SK-MEL-5 (cell line): ENCODE measurements at regions not wholly inside any gene's neighbourhood (a gene's known extent, or its start where the extent isn't known, plus 50 kb on each side); places are given as distances from the start of the nearest gene placed in this dataset.
"Not testable (repeated sequence)": the region's sequence is repeated elsewhere in the genome, so short reads cannot be mapped to it uniquely, and the experiment has no call there.

ENCODE experiments used
- DNase-seq: peaks from one replicate; pipeline ENCODE4 v3.0.0-alpha.2; 2016; ENCODE audit warnings: low read depth, low spot score
- in situ Hi-C: cut with HindIII; loops from 2 replicates; pipeline ENCODE4 v1.10.0; 2016; ENCODE audit warnings: low sequenced_read_pairs, high pct_unique_total_duplicates, low pct_unique_long_range_greater_than_20kb

DNA sequence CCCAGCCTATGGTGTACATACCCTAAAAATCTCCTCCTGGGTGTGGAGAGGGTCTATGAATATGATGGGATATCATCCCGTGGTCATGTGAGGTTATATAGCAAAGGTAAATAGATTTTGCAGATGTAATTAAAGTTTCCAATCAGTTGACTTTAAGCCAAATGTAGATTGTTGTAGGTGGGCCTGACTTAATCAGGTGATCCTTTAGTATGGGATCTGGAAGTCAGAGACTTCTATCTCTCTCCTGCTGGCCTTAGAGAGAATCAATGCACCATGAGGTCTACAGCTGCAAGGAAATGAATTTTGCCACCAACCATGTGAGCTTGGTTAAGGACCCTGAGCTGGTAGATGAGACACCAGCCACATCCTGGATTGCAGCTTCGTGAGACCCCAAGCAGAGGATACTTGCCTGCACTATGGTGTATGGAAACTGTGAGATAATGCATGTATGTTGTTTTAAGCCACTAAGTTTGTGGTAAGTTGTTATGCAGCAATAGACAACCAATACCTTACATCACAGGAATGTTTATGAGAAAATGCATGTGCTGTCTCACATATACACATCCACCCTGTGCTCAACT, 137.1 kb upstream of the SLC6A11 start:
- in situ Hi-C loops, result no loop called here
- no peak for DNase-seq

DNA sequence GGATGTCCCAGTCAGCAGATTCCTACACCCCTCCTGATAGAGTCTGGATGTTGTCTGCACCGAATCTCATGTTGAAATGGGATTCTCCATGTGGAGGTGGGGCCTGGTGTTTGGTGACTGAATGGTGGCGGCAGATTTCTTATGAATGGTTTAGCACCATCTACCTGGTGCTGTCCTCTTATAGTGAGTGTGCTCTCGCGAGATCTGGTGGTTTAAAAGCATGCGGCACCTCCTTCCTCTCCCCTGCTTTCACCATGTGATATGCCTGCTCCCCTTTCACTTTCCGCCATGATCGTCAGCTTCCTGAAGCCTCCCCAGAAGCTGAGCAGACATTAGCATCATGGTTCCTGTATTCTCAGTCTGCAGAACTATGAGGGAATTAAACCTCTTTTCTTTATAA, 135.2 kb upstream of the SLC6A11 start:
- no peak for DNase-seq
- in situ Hi-C loops, result no loop called here

DNA sequence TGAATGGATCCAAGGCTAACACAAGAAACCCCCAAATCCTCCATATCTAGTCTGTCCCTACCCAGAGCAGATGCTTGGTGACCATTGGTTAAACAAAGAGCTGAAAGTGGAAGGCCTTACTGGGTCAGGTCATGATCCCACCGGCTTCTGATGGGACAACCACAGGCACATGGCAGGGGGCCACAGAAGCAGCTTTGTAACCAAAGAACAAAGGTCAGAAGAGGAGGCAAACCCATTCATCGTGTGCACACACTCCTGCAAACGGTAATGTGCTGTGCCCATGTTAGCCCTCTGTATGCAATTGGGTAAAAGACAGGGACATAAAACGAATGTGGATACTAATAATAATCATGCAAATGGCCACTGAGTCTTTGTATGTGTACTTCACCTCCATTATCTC, 133.3 kb upstream of the SLC6A11 start:
- in situ Hi-C loops, result no loop called here
- DNase-seq, result no peak

DNA sequence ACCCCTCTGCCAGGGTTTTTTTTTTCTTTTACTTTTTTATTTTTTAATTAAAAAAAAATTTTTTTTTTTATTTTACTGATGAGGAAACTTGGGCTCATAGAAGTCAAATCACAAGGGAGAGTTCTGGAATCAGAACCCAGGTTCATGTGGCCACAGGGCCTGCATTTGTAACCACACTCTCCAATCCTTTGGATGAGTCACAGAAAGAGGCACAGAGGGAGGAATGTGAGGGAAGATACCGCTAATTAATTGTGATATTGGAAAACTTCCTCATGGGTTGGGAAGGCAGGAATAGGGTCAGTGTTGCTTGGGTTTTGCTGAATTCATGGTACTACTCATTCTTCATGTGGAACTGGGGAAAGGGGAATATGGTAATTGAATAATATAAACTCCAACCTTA, 132.9 kb upstream of the SLC6A11 start:
- in situ Hi-C loops, result no loop called here
- DNase-seq, result no peak

DNA sequence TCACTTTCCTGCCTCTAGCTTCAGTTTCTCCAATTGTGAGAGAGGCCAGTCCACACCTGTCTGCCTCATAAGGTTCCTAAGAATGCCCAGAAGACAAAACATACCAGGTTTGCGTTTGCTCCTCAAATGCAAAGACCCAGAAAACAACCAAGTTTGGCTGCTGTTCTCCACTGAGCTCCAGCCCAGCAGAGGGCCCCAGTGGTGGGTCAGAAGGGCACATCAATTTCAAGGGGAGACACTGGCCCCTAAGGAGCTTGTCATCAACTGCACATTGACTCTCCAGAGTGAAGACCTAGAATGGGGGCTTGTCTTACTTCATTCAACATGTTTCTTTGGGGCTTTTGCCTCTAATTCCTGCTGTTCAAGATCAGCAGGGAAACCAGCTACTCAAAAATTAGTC, 127.9 kb upstream of the SLC6A11 start:
- DNase-seq, result no peak
- in situ Hi-C loops, result no loop called here

DNA sequence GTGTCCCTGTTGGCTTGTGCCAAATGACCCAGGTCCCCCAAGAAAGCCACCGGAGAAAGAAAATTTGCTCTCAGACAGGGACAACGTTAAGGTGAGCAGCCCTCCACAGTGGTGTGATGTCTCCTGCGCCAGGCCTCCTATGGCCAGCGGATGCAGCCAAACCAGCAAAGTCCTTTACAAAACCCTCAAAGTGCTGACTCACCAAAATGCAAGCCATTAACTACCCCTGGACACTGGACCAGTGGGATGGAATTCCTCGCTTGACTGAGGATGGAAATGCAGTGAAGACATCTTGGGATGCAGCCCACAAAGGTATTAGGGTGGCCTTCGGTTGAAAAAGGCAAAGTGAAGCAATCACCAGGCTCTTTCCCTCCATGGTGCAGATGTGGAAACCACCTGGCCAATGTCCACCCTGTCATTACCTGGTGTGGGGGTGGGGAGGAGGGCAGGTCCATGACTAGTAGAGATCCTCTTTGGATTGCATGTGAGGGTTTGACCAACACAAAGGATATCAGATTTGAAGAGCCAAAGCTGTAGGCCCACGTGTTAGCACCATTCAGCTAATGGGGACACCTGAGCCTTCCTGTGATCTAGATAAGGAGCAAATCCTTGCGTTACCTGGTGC, 127.4 kb upstream of the SLC6A11 start:
- DNase-seq, result no peak
- in situ Hi-C loops, result no loop called here

DNA sequence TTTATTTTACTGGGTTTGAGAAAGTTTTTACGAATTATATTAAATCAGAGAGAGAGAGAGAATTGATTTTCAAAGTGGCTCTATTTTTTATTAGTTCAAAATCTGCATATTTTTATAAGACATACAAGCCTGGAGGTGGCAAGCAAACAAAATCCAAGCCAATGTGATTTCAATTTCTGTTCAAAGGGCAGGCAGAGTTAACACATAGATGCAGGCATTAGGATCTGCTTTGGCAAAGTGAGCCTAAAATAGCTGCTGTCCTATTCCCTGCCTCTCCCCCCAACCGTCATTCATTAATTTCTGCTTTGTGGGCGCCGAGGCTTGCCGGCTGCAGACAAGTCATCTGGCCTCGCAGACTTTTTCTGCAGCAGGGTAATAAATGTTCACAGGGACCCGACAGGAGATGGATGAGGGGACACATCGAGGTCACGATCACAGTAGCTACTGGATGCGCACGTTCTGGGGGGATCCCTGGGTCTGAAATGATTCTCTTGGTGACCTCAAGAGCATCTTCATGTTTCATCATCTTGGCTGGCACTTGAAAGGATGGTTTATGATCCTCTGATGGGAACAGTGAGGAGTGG, 123.9 kb upstream of the SLC6A11 start:
- DNase-seq, result no peak
- in situ Hi-C loops, result no loop called here

DNA sequence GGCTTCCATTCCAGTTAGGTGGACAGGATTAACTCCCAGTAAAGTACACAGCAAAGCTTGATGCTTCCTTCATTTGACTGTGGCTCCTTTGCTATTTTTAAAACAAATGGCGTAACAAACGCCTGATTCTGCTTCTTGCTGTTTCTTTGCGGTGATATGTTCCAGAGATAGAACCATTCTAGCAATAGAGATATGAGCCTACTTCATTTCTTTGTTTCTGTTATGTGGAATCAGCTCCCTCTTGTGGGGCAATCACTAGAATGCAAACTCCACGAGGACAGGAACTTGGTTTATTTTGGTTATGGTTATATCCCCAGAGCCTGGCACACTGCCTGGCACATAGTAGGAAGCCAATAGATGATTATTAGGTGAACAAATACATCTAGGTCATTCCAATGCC, 122.6 kb upstream of the SLC6A11 start:
- no peak for DNase-seq
- in situ Hi-C loops, result no loop called here

DNA sequence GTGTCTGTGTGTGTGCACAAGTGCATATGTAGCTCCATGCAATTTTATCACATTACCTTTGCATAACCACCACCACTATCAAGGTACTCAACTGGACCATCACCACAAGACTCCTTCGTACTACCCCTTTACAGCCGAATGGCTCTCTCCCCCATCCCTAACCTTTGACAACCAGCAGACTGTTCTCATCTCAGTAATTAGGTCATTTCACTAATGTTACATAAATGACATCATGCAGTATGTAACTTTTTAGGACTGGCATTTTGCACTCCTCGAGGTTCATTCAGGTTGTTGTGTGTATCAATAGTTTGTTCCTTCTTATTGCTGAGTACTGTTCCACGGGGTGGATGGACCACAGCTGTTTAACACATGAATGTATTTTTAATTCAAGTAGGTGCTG, 121.8 kb upstream of the SLC6A11 start:
- in situ Hi-C loops, result no loop called here
- no peak for DNase-seq

DNA sequence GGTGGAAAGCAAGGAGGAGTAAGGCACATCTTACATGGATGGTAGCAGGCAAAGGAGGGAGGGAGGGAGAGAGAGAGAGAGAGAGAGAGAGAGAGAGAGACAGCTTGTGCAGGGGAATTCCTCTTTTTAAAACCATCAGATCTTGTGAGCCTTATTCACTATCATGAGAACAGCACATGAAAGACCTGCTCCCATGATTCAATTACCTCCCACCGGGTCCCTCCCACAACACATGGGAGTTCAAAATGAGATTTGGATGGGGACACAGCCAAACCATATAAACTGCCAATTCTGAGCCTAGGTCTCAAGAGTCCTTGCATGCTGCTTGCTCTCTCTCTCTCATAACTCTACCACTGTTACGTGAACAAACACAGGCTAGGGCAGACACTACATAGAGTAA, 120.8 kb upstream of the SLC6A11 start:
- in situ Hi-C loops, DNase-seq: not testable (repeated sequence)

DNA sequence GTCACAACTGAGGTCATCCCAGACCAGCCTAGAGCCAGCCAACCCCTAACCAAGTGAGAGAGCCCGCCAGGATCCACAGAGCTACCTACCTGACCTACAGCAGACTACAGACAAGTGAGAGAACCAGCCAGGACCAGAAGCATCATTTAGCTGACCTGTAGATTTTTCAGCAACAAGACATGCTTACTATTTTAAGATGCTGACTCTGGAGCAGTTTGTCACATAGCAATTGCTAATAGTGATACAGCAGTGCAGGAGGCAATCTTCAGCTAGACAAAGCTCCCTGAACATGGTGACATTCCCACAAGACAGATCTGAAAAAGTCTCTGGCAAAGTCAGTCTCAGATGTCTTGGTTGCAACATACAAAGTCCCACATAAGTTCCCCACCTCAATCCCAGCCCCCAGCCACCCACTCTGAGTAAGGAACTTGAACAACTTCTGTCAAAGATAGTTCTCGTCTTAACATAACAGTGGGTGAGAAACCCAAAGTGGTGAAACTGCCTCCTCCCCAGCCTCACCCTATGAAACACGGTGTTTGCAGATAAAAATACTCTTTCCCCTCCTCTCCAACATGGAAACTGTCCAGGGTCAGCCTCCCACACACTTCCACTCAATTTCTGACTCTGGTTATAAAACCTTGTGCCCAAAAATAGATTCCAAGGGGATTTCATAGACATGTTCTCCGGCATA, 120.3 kb upstream of the SLC6A11 start:
- DNase-seq, result no peak
- in situ Hi-C loops, result no loop called here

DNA sequence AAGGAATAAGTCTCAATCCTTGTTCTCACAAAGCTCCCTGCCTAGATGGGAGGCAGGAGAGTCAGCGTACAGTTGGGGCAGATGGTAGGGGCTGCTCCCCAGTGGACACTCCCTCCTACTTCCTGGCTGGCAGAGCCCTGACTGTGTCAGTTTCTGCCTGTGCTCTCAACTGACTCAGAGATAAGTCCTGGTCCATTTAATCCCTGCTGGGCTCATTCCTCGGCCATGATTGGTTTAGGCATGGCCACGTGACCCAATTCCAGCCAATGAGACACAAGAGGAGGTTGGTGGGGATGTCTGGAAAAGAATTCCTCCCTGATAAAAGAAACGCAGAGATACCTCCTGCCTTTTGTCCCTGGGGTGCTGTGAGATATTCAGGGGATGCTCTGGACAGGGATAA, 118.1 kb upstream of the SLC6A11 start:
- peak; percentile 10 for DNase-seq
- in situ Hi-C loops, result no loop called here

DNA sequence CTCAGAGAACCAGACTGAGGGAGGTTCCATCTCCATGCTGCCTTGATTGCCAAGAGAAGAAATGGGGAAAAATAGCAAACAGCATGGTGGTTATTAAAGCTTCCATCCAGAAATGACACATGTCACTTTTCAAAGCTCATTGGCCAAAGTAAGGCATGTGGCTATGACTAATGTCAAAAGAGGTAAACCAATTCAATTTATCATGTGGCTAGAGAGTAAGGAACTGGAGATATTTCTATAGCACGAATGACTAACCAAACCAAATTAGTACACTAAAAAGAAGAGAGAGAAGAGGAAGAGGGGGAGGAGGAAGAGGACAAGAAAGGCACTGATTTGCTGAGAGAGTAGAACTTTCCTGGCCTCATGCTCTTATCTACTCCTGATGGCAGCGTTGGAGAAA, 115.2 kb upstream of the SLC6A11 start:
- in situ Hi-C loops, result no loop called here
- DNase-seq, result no peak

DNA sequence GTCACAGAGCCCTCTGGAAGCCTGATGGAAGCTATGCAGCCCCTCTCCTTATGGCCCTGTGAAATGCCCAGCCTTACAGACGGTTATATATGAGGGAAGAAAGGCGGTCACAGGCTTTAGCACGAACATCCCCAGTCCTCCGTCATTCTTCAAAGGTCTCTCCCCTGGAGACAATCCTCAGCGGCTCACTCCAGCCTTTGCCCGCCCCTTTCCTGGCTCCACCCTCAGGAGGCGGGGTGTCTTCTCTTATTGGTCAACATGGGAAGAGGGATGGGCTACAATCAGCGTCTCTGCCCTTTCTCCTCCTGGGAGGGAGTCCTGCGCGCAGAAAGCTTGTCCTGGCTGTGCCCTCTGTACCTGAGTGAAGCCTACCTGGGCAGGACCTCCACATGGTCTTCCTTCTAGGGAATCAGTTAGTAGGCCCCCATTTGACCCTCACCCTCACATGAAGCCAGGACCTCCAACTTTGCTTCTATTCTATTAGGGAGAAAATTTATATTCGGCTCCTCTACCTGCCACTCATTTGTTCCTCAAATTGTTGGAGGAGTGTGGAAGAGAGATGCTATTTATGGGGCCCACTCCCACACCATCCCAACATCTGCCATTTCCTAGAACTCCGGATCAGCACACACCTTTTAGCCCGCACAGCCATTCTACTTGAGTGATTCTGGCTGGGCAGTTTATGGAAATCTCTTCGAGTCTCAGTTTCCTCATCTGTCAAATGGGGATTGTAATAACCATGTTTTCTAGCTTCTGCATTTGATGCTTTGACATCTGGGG, 112.9 kb upstream of the SLC6A11 start:
- peak; percentile 67 for DNase-seq
- in situ Hi-C loops, result no loop called here

DNA sequence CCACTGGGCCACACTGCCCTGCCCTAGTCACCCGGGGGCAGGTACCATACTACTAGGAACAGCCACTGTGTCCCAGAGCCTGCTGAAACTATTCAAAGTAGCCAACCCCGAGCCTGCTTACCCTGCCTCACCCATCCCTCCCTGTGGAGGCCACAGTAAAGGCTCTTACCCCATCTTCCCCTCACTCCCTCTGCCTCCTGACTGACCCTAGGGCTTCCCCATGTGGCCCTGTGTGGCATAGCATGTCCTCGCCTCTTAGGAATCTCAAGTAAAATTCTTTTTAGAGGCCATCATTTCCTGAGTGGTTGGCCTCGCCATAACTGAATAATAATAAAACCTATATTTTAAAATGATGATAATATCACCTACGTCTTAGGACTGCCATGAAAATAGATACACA, 112.2 kb upstream of the SLC6A11 start:
- peak; percentile 38 for DNase-seq

DNA sequence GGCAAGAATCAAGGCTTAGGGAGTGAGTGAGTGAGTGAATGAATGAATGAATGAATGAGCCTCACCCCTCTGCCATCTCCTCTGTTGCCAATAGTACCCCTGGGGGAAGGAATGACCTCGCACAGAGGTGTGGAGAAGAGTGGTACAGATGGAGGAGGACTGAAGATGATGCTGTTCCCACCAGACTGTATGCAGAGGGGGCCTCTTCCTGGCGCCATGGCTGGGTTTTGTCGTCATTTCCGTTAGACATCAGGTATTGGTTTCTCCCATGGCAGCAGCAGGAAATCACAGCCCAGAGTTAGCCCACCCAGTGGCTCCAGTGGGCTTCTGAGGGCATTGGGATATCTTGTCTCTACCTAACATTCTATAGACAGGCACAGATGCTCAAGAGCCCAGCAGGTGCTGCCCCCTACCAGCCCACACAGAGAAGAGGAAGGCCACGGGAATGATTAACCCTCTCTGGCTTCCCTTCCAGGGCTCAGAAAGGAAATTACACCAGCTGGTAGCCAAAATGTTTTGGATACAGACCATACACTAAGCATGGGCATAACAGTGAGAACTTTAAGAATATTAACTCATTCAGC, 109.8 kb upstream of the SLC6A11 start:
- in situ Hi-C loops, result no loop called here
- DNase-seq, result no peak

More for the DNA sequence above, 112.2 kb upstream of the SLC6A11 start:
- in situ Hi-C loops, result no loop called here

DNA sequence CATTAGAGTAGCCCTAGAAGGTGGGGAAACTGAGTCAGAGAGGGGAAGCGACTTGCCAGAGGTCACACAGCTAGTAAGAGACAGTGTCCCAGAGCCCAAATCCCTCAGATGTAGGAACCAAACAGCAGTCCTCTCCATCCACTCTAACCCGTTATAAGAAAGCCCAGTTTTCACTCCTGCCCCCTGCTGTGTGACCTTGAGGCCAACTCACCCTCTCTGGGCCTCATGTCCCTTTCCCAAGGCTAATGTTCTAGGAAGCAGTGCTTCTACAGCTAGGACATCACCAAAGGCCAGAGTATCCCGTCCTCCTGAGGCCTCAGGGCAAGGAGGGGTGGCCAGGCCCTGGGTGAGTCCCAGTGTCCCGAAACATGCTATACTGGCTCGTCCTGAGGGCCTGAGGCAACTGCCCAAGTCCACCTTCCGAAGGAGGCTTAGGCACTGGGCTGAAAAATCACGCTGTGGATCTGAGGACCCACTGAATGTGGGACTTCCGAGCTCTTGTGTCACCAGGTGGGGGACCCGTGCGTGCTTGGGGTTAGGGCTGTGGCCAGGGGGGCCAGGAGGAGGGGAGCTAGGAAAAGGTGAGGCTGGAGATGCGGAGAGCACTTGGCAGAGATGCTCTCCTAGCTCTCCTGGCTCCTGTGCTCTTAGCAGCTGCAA, 109.2 kb upstream of the SLC6A11 start:
- in situ Hi-C loops, result no loop called here
- no peak for DNase-seq
